ENCODE measurements at regions not wholly inside any gene's neighbourhood (a gene's known extent, or its start where the extent isn't known, plus 50 kb on each side); places are given as distances from the start of the nearest gene placed in this dataset.
"Not testable (repeated sequence)": the region's sequence is repeated elsewhere in the genome, so short reads cannot be mapped to it uniquely, and the experiment has no call there.

DNA sequence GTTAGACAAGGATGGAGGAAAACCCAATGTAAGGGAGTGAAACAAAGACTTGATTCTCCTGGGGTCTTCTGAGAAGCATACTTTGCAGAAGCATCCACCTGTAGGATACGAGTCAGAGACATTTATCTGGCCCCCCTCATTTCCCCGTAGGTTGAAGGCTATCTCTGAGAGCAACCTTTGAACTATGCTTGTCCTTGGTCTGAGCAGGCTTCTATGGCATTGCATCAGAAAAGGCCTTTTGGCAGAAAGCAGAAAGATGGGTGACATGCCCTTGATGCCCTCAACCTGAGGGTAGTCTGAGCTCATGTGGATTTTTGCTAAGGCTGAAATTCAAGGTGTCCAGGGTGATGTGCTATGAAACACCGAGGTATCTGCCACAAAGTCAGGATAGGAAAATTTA, 131.6 kb upstream of the SGO1 start:
- DNase-seq: no peak

DNA sequence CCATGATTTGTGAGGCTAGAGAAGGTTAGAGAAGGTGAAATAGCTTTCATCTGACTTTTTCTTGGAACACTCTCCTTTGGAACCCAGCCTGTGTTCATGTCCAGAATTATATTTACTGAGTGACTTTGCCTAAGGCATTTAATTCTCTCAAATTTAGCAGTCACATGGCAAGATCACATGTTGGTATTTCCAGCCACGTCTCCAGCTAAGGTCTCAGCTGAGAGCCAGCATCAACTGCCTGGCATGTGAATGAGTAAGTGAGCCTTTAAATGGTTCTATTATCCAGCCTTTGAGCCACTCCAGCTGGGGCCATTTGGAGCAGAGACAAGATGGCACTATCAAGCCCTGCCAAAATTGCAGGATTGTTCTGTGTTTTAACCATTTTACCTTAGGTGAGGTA, 130.2 kb upstream of the SGO1 start:
- DNase-seq: no peak

DNA sequence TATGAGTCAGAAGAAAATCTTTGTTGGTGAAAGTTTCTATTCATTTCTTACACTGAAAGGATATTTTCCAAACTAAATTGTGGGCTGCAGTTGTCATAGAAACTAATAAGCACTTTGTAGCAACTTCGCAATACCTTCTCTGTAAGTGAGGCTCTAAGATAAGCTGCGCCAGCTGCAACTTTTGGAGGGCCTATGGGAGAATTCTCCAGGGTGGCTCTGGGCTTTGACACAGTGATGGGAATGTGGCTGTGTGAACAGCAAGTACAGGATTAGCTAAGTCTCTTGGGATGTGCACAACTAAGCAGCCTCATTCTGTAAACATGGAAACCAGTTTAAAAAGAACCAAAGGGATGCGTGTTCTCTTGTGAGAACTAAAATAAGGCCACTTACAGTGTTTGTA, 124.6 kb upstream of the SGO1 start:
- DNase-seq: no peak

DNA sequence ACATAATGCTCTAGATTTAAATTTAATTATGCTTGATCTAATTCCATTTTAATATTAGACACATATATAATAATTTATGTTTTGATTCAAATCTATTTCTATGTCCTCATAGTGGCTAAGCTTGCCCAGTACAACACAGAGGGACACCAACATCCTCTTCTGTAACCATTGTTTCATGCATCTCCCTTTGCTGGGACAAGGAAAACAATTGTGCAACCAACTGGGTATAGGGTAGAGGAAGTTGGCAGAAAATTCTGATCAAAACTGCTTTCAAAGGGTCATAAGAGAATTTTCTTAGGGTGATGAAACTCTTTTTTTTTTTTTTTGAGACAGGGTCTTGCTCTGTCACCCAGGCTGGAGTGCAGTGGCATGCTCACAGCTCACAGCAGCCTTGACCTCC, 121.4 kb upstream of the SGO1 start:
- DNase-seq: no peak

DNA sequence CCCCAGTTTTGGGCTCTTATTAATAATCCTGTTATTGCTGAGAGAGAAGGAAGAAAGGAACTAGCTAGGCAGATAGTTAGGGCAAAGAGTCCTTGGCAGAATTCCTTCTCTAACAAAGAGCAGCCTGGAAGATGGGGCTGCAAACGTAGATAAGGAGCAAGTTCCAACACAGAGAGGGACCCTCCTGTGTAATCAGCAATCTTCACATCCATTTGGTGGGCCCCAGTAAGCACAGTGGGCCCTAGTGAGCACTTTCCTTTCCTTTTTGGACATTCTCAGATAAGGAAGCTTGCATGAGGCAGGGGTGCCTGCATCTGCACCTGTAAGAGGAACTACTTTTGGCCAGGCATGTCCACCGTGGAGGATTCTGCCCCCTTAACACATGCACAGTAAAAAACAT, 119.6 kb upstream of the SGO1 start:
- DNase-seq: no peak

DNA sequence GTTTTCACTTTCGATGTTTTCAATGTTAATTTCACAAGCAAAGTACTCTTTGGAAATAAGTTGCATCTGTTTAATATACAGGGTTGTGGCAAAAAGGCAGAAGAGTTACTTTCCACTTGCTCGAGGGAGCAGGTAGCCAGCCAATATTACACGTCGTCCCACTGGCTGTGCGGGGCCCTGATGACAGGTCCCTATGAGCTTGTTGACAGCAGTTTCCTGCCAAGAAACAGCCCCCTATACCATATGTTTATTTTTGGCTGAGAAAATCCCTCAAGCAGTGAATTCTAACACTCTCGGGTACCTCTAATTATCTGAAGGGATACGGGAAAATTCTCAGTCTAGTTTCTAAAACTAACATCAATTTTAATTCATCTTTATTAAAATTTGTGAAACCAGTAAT, 116.8 kb upstream of the SGO1 start:
- no peak for DNase-seq

DNA sequence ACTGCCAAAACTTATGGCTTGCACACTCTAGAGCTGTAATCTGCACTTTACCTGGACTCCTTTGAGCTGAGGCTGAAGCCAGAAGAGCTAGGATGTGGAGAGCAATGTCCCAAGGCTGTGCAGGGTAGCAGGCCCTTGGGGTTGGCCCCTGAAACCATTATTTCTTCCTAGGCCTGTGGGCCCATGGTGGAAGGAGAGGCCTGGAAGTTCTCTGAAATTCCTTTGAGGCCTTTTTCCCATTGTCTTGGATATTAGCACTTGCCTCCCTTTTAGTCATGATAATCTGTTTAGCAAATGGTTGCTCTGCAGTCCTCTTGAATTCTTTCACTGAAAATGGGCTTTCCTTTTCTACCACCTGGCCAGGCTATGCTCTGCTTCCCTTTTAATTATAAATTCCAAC, 102.0 kb upstream of the SGO1 start:
- DNase-seq: no peak

DNA sequence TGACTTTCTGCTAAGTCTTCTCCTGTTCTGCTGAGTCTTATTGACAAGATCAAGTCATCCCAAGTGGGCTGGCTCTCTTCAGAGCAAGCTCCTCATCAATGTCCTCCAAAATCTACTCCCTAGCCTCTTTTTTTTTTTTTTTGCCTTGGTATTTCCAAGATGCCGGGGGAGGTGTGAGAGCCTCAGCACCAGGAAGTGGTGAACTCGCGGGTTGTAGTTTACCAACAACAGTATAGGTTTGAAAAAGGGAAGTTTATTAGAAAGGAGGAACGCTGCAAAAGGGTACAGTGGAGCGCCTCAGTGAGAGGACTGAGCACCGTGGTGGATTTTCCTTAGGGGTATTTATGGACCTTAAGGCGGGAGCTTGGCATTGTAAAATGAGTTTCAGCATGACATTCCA, 94.3 kb upstream of the SGO1 start:
- no peak for DNase-seq

DNA sequence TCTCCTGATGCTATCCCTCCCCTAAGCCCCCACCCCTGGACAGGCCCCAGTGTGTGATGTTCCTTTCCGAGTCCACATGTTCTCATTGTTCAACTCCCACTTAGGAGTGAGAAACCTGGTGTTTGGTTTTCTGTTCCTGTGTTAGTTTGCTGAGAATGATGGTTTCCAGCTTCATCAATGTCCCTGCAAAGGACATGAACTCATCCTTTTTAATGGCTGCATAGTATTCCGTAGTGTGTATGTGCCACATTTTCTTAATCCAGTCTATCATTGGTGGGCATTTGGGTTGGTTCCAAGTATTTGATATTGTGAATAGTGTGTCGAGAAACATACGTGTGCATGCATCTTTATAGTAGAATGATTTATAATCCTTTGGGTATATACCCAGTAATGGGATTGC, 80.0 kb upstream of the SGO1 start:
- not testable (repeated sequence) for DNase-seq

DNA sequence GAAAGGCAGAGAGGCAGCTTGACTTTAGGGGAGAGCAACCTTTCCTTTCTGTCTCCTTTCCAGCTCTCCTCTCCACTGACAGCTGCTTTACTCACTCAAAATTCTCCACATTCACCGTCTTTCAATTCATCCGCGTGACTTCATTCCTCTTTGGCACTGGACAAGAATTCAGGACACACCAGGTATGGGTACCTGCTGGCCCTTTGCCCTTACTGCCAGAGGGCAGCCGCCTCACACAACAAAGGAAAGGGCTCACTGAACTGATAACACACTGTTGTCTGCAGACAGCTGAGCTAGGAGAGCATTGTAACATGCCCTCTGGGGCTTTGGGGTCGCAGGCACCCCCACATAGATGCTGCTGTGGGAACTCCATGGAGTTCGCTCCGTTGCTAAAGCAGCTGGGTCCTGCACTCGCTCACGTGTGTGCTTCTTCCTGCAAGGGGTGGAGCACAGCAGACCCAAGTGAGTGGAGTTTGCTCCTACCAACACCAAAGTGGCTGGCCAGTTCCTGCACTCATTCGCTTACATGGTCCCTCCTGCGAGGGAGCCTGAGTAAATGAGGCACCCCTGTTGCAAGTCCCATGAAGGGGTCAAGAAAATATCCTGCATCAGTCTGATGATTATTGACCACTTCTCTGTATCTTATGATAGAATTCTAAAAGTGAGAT, 79.0 kb upstream of the SGO1 start:
- no peak for DNase-seq

DNA sequence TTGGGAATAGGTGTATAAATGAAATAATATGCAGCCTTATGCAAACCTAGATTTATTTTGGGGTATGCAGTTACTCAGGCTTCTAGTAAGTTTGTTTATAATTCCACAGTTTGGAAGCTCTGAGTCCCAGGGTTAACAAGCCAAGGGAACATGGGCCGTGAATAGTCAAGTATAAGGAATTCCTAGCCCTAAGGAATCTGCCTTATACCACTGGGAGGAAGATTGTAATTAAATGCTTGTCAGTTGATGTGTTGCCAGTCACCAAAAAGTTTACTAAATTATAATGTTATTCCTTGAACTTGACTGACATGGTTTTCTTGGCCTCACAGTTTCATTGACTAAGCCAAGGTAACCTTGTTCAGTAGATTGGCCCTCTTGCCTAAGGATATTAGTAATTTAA, 72.4 kb upstream of the SGO1 start:
- no peak for DNase-seq

DNA sequence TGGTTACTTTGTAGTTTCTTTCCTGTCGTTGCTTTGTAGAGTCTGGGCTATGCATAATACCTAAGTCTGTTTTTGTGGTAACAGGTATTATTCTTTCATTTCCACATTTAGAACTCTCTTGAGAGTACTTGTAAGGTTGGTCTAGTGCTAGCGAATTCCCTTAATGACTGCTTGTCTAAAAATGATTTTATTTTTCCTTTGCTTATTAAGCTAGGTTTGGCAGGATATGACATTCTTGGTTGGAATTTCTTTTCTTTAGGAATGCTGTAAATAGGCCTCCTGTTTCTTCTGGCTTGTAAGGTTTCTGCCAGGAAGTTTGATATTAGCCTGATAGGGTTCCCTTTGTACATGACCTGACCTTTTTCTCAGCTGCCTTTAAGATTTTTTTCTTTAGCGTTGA, 70.1 kb upstream of the SGO1 start:
- DNase-seq: no peak

DNA sequence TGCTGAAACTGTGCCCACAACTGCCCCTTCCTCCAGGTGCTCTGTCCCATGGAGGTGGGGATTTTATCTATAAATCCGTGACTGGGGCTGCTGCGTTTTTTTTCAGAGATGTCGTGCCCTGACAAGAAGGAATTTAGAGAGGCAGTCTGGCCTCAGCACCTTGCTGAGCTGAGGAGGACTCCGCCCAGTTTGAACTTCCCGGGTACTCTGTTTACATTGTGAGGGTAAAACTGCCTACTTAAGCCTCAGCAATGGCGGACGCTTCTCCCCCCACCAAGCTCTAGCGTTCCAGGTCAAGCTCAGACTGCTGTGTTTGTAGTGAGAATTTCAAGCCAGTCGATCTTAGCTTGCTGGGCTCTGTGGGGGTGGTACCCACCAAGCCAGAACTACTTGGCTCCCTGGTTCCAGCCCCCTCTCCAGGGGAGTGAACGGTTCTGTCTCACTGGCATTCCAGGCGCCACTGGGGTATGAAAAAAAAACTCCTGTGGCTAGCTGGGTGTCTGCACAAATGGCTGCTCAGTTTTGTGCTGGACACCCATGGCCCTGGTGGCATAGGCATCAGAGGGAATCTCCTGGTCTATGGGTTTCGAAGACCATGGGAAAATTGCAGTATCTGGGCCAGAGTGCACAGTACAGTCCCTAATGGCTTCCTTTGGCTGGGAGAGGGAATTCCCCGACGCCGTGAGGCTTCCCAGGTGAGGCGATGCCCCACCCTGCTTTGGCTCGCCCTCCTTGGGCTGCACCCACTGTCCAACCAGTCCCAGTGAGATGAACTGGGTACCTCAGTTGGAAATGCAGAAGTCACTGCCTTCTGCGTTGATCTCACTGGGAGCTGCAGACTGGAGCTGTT, 68.5 kb upstream of the SGO1 start:
- DNase-seq: no peak

DNA sequence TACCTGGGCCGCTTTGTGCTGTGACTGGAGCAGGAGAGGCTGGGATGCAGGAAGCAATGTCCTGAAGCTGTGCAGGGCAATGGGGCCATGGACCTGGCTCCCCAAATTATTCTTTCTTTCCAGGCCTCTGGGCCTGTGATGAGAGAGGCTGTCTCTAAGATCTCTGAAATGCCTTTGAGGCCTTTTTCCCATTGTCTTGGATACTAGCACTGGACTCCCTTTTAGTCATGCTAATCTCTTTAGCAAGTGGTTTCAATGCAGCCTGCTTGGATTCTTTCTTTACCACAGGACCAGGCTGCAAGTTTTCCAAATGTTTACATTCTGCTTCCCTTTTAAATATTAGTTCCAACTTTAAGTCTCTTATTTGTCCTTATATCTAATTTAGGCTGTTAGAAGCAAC, 64.8 kb upstream of the SGO1 start:
- no peak for DNase-seq

DNA sequence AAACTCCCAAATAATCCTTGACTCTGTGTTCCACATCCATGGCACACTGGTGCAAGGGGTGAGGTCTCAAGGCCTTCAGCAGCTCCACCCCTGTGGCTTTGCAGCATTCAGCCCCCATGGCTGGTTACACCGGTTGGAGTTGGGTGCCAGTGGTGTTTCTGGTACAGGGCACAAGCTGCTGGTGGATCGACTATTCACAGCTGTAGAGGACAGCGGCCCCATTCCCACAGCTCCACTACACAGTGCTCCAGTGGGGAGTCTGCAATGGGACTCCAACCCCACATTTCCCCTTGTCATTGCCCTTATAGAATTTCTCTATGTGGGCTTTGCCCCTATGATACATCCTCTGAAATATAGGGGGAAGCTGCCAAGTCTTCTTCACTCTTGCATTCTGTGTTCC, 64.3 kb upstream of the SGO1 start:
- DNase-seq: no peak

DNA sequence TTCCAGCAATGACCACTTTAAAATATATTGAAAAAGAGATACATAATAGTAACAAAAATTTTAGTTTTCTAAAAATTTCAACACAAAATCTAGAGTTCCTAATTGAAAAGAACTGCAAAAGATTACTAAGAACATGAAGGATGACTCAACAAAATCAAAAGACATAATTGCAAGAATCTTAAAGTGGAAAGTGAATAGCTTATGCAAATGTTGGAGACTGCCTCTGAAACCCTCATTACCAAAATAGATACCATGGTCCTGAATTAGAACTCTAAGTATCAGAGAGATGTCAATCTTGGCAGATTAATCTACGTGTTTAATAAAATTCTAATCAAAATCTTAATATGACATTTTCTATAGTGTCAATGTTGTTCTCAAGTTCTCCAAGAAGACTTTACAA, 60.7 kb upstream of the SGO1 start:
- no peak for DNase-seq

DNA sequence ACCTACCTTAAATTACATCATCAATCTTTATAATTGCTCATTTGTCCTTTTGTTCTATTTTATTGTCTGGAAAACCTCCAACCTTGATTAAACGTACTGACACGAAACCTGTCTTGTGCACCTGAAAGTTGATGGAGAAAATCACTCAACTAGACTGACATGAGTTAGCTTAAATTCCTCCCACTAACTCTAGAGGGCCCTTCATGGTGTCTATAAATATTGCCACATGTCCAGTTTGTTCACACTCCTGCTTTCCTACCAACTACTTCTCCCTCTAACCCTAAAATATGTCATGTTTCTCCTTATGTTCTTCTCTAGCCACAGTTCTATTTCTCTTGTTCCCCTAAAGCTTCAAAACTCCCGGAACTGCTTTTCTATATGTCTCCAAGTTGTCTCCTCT, 59.8 kb upstream of the SGO1 start:
- DNase-seq: no peak

DNA sequence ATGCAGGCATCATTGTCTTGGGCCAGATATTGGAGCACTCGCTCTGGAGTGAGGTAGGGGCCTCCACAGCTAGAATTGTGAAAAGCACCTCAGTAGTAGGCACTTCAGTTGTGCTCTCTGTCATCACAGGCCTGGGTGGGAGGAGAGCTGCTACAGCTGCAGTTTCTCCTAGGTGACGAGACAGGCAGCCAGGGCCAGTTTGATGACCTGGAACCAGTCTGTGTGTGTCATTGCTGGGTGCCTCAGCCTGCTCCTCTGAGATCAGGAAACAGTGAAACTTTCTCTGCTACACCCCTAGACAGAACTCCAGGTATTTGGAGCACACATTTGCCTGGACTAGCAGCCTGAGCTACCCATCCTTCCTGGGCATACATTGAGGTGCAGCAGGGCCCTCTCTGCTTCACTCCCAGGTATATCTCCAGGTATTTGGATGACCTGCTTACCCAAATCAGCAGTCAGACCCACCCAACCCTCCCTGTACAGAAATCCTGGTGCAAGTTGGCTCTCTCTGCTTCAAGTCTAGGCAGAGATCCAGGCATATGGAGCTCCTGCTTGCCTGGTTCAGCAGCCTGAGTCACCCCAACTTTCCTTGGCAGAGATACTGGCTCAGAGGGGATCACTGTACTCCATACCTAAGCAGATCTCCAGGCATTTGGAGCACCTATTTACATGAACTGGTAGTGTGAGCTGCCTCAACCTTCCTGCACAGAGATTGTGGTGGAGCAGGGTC, 54.3 kb upstream of the SGO1 start:
- DNase-seq: no peak

DNA sequence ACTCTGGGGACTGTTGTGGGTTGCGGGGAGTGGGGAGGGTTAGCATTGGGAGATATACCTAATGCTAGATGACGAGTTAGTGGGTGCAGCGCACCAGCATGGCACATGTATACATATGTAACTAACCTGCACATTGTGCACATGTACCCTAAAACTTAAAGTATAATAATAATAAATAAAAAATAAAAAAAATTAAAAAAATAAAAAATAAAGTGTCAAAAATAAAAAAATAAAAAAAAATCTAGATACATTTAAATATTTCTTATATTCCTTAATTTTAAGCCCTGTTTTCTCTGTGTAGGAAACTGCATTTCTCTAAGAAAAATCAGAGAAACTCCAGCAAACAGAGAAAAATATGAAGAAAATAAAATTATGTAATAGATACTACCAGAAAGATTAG, 52.2 kb upstream of the SGO1 start:
- DNase-seq: not testable (repeated sequence)

DNA sequence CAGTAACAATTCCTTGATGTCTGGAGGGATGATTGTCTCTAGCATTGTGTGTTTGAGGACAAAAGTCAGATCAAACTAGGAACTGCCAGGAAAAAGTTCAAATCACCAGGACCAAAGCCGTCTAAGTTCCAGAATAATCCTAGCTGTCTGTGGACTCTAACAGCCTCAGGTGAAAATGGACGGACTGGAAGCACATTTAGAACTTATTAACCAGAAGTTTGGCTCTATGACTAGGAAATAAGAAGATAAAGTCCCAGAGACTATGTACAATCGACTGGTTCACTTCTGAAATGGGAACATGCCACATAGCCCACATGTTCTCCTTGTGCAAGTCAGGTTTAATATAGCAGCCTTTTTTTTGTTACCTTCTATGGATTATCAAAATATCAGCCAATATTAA, 50.6 kb upstream of the SGO1 start:
- DNase-seq: no peak

Data from NCI-H510A (cell line).